Suprapubic skin (tissue), 3 donors: ENCODE measurements at regions not wholly inside any gene's neighbourhood (a gene's known extent, or its start where the extent isn't known, plus 50 kb on each side); places are given as distances from the start of the nearest gene placed in this dataset.

ENCODE experiments used
- CTCF ChIP-seq, 2 donors: fragments of 200-600 bp in 1 of 2; fragments of 450-650 bp in 1 of 2; sonication (generic) in 1 of 2; IDR thresholded peaks; one replicate each; pipeline ENCODE4 v1.5.1; 2016 to 2019; ENCODE audit warnings: antibody characterized with exemption in 2 of 2, mild to moderate bottlenecking in 1 of 2, moderate library complexity in 1 of 2
- EP300 ChIP-seq: sonication (generic); formaldehyde crosslinking; IDR thresholded peaks from one replicate; pipeline ENCODE4 v1.6.1; 2017; ENCODE audit warnings: antibody characterized with exemption
- POLR2A ChIP-seq, 2 donors: fragments of 450-650 bp; IDR thresholded peaks; one replicate each; pipeline ENCODE4 v1.6.1; 2017; ENCODE audit warnings: antibody characterized with exemption in 2 of 2, mild to moderate bottlenecking in 2 of 2, moderate library complexity in 2 of 2

- no peak for TF ChIP-seq CTCF (IDR thresholded peaks at IDR 0.05)
- no peak for TF ChIP-seq EP300
- TF ChIP-seq POLR2A (IDR thresholded peaks at IDR 0.05) = no peak
Measured at GRCh38 chr3:44092497-44092896, 149.2 kb upstream of the TOPAZ1 start.
